Epithelial cell of proximal tubule (primary cell): ENCODE measurements at regions not wholly inside any gene's neighbourhood (a gene's known extent, or its start where the extent isn't known, plus 50 kb on each side); places are given as distances from the start of the nearest gene placed in this dataset.

Experiments used
- DNase-seq: peaks from one replicate; pipeline ENCODE4 v3.0.0-alpha.2; 2011; ENCODE audit warnings: low read depth
- H3K4me3 ChIP-seq: 2 replicates; pipeline ENCODE4 v1.5.1; 2011; ENCODE audit warnings: low read depth, mild to moderate bottlenecking, low read length
- CTCF ChIP-seq: conservative IDR thresholded peaks from 2 replicates; pipeline ENCODE4 v1.5.1; 2012; ENCODE audit warnings: low read depth, mild to moderate bottlenecking, low read length

- H3K4me3 ChIP-seq, result no peak overlapping the region
- DNase-seq, result no peak
- TF ChIP-seq CTCF, result no peak
These were observed 145.0 kb downstream of the SLC24A2 start for GRCh38 chr9:19643875-19644274.

- H3K4me3 ChIP-seq, result no peak overlapping the region
- no peak for TF ChIP-seq CTCF
- no peak for DNase-seq
These were observed 146.6 kb downstream of the SLC24A2 start for GRCh38 chr9:19642256-19642655.

GRCh38 chr9:19641046-19641445 is 147.8 kb downstream of the SLC24A2 start:
- TF ChIP-seq CTCF, result peak; percentile 27

GRCh38 chr9:19640014-19640413 is 148.8 kb downstream of the SLC24A2 start:
- DNase-seq, result no peak
- H3K4me3 ChIP-seq, result no peak overlapping the region
- TF ChIP-seq CTCF, result no peak

More at GRCh38 chr9:19641046-19641445, 147.8 kb downstream of the SLC24A2 start:
- DNase-seq, result no peak
- no peak overlapping the region for H3K4me3 ChIP-seq

GRCh38 chr9:19637084-19637483 is 151.8 kb downstream of the SLC24A2 start:
- H3K4me3 ChIP-seq, result no peak overlapping the region
- DNase-seq, result no peak
- TF ChIP-seq CTCF, result no peak

GRCh38 chr9:19634881-19635280 is 154.0 kb downstream of the SLC24A2 start:
- no peak overlapping the region for H3K4me3 ChIP-seq
- no peak for TF ChIP-seq CTCF
- DNase-seq, result no peak

GRCh38 chr9:19631181-19631580 is 157.7 kb downstream of the SLC24A2 start:
- no peak for TF ChIP-seq CTCF
- H3K4me3 ChIP-seq, result no peak overlapping the region
- no peak for DNase-seq
